ENCODE measurements at regions not wholly inside any gene's neighbourhood (a gene's known extent, or its start where the extent isn't known, plus 50 kb on each side); places are given as distances from the start of the nearest gene placed in this dataset.

- TF ChIP-seq ZFP30 (CRISPR knock-in tag; IDR thresholded peaks at IDR 0.05): no peak
- TF ChIP-seq, protein P1, sequence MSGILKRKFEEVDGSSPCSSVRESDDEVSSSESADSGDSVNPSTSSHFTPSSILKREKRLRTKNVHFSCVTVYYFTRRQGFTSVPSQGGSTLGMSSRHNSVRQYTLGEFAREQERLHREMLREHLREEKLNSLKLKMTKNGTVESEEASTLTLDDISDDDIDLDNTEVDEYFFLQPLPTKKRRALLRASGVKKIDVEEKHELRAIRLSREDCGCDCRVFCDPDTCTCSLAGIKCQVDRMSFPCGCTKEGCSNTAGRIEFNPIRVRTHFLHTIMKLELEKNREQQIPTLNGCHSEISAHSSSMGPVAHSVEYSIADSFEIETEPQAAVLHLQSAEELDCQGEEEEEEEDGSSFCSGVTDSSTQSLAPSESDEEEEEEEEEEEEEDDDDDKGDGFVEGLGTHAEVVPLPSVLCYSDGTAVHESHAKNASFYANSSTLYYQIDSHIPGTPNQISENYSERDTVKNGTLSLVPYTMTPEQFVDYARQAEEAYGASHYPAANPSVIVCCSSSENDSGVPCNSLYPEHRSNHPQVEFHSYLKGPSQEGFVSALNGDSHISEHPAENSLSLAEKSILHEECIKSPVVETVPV (CRISPR knock-in tag; IDR thresholded peaks at IDR 0.05): no peak
- no peak for TF ChIP-seq PATZ1 (CRISPR knock-in tag; IDR thresholded peaks at IDR 0.05; ENCODE audit: borderline replicate concordance)
- TF ChIP-seq ZNF565 (CRISPR knock-in tag; conservative IDR thresholded peaks at IDR 0.05; ENCODE audit: low read depth): no peak
- TF ChIP-seq TCF4 (CRISPR knock-in tag; IDR thresholded peaks at IDR 0.05; ENCODE audit: borderline replicate concordance): no peak
- no peak for TF ChIP-seq ARNTL (CRISPR knock-in tag; IDR thresholded peaks at IDR 0.05; ENCODE audit: borderline replicate concordance, low read depth)
- TF ChIP-seq PPARA (CRISPR knock-in tag; IDR thresholded peaks at IDR 0.05; ENCODE audit: borderline replicate concordance): no peak
- no peak for TF ChIP-seq CSDC2 (CRISPR knock-in tag; IDR thresholded peaks at IDR 0.05)
- no peak for TF ChIP-seq GLIS3 (CRISPR knock-in tag; IDR thresholded peaks at IDR 0.05)
- no peak for TF ChIP-seq TOX (CRISPR knock-in tag; IDR thresholded peaks at IDR 0.05; ENCODE audit: borderline replicate concordance)
- TF ChIP-seq SNAI2 (CRISPR knock-in tag; IDR thresholded peaks at IDR 0.05): no peak
- TF ChIP-seq, protein P2, sequence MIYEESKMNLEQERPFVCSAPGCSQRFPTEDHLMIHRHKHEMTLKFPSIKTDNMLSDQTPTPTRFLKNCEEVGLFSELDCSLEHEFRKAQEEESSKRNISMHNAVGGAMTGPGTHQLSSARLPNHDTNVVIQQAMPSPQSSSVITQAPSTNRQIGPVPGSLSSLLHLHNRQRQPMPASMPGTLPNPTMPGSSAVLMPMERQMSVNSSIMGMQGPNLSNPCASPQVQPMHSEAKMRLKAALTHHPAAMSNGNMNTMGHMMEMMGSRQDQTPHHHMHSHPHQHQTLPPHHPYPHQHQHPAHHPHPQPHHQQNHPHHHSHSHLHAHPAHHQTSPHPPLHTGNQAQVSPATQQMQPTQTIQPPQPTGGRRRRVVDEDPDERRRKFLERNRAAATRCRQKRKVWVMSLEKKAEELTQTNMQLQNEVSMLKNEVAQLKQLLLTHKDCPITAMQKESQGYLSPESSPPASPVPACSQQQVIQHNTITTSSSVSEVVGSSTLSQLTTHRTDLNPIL (CRISPR knock-in tag; IDR thresholded peaks at IDR 0.05; ENCODE audit: low read depth): no peak
- TF ChIP-seq ZC3H10 (CRISPR knock-in tag; IDR thresholded peaks at IDR 0.05): no peak
- TF ChIP-seq BACH2 (CRISPR knock-in tag; IDR thresholded peaks at IDR 0.05; ENCODE audit: borderline replicate concordance): no peak
- TF ChIP-seq ZNF8 (CRISPR knock-in tag; IDR thresholded peaks at IDR 0.05): no peak
- no peak for TF ChIP-seq ZNF70 (CRISPR knock-in tag; IDR thresholded peaks at IDR 0.05)
- TF ChIP-seq ZFP3 (CRISPR knock-in tag; IDR thresholded peaks at IDR 0.05): no peak
- no peak for ATAC-seq
These were observed 763.2 kb upstream of the TENM4 start for GRCh38 chr11:80204021-80204420.

DNA sequence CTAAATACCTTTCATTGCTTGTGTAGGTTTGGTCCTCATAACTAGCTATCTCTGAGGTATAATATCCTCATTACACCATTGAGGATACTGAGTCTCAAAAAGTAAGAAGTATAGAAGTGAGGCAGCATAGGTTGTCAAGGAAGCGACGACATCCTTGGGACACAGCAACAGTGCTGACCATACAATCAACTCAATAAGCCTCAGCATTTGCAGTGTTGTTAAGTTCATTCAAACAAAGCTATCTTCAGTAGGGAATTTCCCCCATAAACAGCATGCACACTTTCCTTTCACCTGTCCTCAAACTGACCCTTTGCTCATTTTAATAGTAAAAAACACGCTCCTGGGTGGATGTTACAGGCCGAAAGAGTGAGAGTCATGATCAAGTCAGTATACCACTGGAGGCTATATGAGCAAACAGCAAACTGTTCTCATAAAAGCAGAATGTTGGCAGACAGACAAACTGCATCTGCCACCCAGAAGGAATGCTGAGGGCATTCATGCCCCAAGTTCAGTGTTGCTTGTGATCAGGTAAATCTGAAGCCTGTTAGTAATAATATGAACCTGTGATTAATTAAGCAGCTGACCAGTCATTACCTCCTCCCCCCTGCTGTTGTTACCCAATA is 756.2 kb upstream of the TENM4 start:
- no peak for ATAC-seq

More for the DNA sequence above, 756.2 kb upstream of the TENM4 start:
- no peak for TF ChIP-seq PATZ1 (CRISPR knock-in tag; IDR thresholded peaks at IDR 0.05; ENCODE audit: borderline replicate concordance)
- TF ChIP-seq, protein P1 (CRISPR knock-in tag; IDR thresholded peaks at IDR 0.05): no peak
- no peak for TF ChIP-seq ZFP3 (CRISPR knock-in tag; IDR thresholded peaks at IDR 0.05)
- TF ChIP-seq TCF4 (CRISPR knock-in tag; IDR thresholded peaks at IDR 0.05; ENCODE audit: borderline replicate concordance): no peak
- no peak for TF ChIP-seq GLIS3 (CRISPR knock-in tag; IDR thresholded peaks at IDR 0.05)
- TF ChIP-seq ZFP30 (CRISPR knock-in tag; IDR thresholded peaks at IDR 0.05): no peak
- TF ChIP-seq BACH2 (CRISPR knock-in tag; IDR thresholded peaks at IDR 0.05; ENCODE audit: borderline replicate concordance): no peak
- no peak for TF ChIP-seq ESRRG (CRISPR knock-in tag; IDR thresholded peaks at IDR 0.05)
- no peak for TF ChIP-seq ISL1 (CRISPR knock-in tag; IDR thresholded peaks at IDR 0.05)
- TF ChIP-seq SNAI2 (CRISPR knock-in tag; IDR thresholded peaks at IDR 0.05): no peak

Measured in SK-N-SH treated with all-trans-retinoic acid at 6 μM for 48 hours (cell line).